NOMO-1 (cell line): ENCODE measurements at regions not wholly inside any gene's neighbourhood (a gene's known extent, or its start where the extent isn't known, plus 50 kb on each side); places are given as distances from the start of the nearest gene placed in this dataset.
A peak's percentile ranks its signal among the peaks of the same experiment; 100 is the strongest.

Source experiments
- DNase-seq, 2 experiments: peaks; one replicate each; lab custom pipeline; 2025; ENCODE audit not compliant: unreplicated experiment in 2 of 2; lab: John Stamatoyannopoulos, UW

- DNase-seq = no peak
Observed at GRCh38 chr1:79652426-79652825, 645.9 kb upstream of the ADGRL4 start.

- DNase-seq = no peak
Observed at GRCh38 chr1:79648126-79648525, 641.6 kb upstream of the ADGRL4 start.

GRCh38 chr1:79646880-79647279 lies 640.4 kb upstream of the ADGRL4 start:
- DNase-seq = no peak

- DNase-seq = no peak
Observed at GRCh38 chr1:79638382-79638781, 631.9 kb upstream of the ADGRL4 start.

GRCh38 chr1:79633456-79633855 lies 626.9 kb upstream of the ADGRL4 start:
- DNase-seq = peak in 1 of 2 experiments; percentile 60

- peak; percentile 74 to 81 for DNase-seq
Observed at GRCh38 chr1:79629414-79629813, 622.9 kb upstream of the ADGRL4 start.

GRCh38 chr1:79617777-79618176 lies 611.2 kb upstream of the ADGRL4 start:
- no peak for DNase-seq

GRCh38 chr1:79614762-79615161 lies 608.2 kb upstream of the ADGRL4 start:
- DNase-seq = no peak

- no peak for DNase-seq
Observed at GRCh38 chr1:79614106-79614505, 607.6 kb upstream of the ADGRL4 start.

GRCh38 chr1:79613046-79613445 lies 606.5 kb upstream of the ADGRL4 start:
- no peak for DNase-seq

GRCh38 chr1:79604490-79605198 lies 598.1 kb upstream of the ADGRL4 start:
- no peak for DNase-seq

- DNase-seq = no peak
Observed at GRCh38 chr1:79603843-79604242, 597.3 kb upstream of the ADGRL4 start.

- no peak for DNase-seq
Observed at GRCh38 chr1:79599257-79599656, 592.7 kb upstream of the ADGRL4 start.

GRCh38 chr1:79595931-79596330 lies 589.4 kb upstream of the ADGRL4 start:
- DNase-seq = no peak

- no peak for DNase-seq
Observed at GRCh38 chr1:79594121-79594698, 587.7 kb upstream of the ADGRL4 start.

GRCh38 chr1:79592707-79593106 lies 586.2 kb upstream of the ADGRL4 start:
- no peak for DNase-seq

GRCh38 chr1:79588719-79589118 lies 582.2 kb upstream of the ADGRL4 start:
- no peak for DNase-seq

GRCh38 chr1:79587229-79587628 lies 580.7 kb upstream of the ADGRL4 start:
- DNase-seq = no peak

- no peak for DNase-seq
Observed at GRCh38 chr1:79585801-79586200, 579.3 kb upstream of the ADGRL4 start.

GRCh38 chr1:79575424-79575823 lies 568.9 kb upstream of the ADGRL4 start:
- no peak for DNase-seq

- DNase-seq = no peak
Observed at GRCh38 chr1:79568411-79568810, 561.9 kb upstream of the ADGRL4 start.

- no peak for DNase-seq
Observed at GRCh38 chr1:79561521-79561978, 555.0 kb upstream of the ADGRL4 start.

GRCh38 chr1:79556189-79556588 lies 549.7 kb upstream of the ADGRL4 start:
- no peak for DNase-seq
